GM12892 (cell line): ENCODE measurements at regions not wholly inside any gene's neighbourhood (a gene's known extent, or its start where the extent isn't known, plus 50 kb on each side); places are given as distances from the start of the nearest gene placed in this dataset.

Experiments used
- DNase-seq: peaks from one replicate; pipeline ENCODE4 v3.0.0; 2011; ENCODE audit not compliant: insufficient read length
- FAIRE-seq: peaks from 2 replicates; lab custom pipeline; 2011; peaks lifted over from hg19 to GRCh38; lab: Jason Lieb, UNC
- POLR2A ChIP-seq: IDR thresholded peaks from 2 replicates; pipeline ENCODE4 v1.6.1; 2011; ENCODE audit warnings: low read depth, low read length, control low read depth
- POLR2AphosphoS5 ChIP-seq: IDR thresholded peaks from 2 replicates; pipeline ENCODE4 v1.6.1; 2011; ENCODE audit warnings: low read depth, low read length, control low read depth
- TAF1 ChIP-seq: IDR thresholded peaks from 2 replicates; pipeline ENCODE4 v1.6.1; 2011; ENCODE audit warnings: low read depth, mild to moderate bottlenecking, control low read depth, low read length, borderline replicate concordance

DNA sequence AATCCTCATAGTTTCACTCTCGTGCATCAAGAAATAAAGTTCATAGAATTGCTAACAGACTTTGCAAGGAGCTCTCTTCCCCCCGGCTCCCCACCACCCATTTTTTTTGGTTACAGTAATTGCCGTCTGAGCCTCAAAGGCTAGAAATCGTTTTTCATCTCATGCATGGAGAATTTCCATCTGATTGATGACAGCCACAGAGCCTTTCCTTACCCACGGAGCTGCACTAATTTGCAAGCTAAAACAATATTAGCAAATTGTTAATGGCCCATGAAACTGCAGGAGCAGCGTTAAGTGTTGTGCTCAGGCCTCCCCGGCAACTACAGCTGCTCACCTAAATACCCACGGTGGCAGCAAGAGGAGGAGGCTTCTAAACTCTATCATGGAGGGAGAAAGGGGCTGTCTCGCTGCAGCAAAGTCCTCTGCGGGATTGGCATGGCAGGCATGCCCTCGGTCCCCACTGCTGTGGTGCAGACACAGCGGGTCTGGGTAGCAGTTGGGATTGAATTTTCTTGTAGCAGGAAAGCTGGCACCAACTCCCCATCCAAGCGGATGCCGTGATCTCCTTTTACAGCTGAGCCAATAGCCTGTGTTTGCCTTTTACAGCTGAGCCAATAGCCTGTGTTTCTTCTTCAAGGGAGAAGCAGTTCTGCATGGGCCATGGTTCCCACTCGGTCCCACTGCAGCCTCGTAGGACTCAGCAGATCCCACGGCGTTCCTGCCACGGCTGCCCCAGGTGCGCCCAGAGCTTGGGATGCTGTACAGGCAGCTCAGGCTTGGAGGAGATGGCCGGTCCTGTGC lies 412.3 kb downstream of the BRD1 start:
- no peak for TF ChIP-seq POLR2A
- no peak for TF ChIP-seq POLR2AphosphoS5
- TF ChIP-seq TAF1, result no peak
- FAIRE-seq (no peak), DNase-seq (no peak)

DNA sequence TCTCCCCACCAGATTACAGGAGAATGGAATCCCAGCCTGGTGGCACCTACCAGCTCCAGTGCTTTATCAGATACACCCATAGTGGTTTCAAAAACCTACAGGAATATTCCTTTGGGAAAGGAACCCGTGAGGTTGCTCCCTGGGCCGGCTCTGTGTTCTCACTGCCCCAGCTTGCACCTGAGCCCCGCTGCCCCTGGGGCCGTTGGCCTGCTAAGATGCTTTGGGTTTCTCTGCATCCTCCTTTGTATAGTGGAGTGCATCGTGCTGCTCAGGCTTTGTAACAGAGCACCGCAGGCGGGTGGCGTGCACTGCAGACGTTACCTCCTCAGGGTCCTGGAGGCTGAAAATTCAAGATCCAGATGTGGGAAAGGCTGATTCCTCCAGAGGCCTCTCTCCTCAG lies 414.1 kb downstream of the BRD1 start:
- TF ChIP-seq TAF1 (no peak), POLR2AphosphoS5 (no peak), POLR2A (no peak)
- DNase-seq, result no peak
- FAIRE-seq, result no peak

DNA sequence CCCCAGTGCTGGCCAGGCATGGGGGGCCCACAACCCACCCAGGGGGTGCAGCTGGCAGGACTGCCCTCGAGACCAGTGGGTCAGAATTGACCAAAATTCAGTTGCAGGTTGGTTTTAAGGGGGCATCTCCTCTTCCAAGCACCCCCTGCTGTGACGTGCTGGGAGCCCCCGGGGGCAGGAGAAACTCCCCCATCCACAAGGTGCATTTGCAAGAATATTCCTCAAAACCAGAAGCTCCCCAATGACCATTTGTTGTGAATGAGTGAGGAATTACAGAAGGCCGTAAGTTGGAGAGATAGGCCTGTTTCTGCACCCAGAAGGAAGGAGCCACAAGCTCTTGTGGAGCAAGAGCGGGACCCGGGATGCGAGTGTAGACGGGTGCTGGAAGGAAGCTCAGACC lies 414.5 kb downstream of the BRD1 start:
- TF ChIP-seq POLR2AphosphoS5 (no peak), POLR2A (no peak), TAF1 (no peak)
- FAIRE-seq, result no peak
- no peak for DNase-seq

DNA sequence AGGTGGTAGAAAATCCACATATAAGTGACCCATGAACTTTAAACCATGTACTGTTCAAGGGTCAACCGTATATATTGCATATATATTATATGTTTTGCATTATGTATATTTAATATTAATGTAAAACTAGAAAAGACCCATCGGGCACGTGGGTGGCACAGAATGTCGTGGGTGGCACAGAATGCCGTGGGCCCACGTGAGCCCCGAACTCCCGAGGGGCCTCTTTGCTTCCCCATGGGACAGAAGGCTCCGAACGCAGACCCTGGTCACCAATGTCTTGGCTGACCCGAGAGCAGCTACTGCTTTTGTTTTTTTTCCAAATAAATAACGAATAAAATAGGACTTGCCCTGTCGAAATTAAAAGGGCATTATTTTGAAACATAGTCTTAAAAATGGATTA lies 415.4 kb downstream of the BRD1 start:
- no peak for FAIRE-seq
- TF ChIP-seq TAF1 (no peak), POLR2AphosphoS5 (no peak), POLR2A (no peak)
- DNase-seq, result no peak

DNA sequence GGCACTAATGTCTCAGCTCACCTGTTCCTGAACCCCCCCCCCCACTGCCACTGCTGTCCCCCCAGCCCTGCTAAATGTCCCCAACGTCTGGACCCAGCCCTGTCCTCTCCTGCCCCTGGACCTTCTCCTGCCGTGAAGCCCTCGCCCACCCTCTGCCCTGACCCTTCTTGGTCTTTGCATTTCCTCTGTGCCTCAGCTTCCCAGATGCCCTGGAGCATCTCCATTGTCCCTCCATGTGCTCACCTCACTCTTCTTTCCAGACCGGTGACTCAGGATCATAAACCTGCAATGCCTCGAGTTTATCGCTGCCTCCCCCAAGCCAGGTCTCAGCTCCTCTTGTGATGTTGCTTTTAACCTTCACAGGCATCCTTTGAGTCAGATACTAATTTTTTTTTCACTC lies 416.4 kb downstream of the BRD1 start:
- DNase-seq, result no peak
- FAIRE-seq, result no peak
- TF ChIP-seq POLR2A (no peak), TAF1 (no peak), POLR2AphosphoS5 (no peak)

DNA sequence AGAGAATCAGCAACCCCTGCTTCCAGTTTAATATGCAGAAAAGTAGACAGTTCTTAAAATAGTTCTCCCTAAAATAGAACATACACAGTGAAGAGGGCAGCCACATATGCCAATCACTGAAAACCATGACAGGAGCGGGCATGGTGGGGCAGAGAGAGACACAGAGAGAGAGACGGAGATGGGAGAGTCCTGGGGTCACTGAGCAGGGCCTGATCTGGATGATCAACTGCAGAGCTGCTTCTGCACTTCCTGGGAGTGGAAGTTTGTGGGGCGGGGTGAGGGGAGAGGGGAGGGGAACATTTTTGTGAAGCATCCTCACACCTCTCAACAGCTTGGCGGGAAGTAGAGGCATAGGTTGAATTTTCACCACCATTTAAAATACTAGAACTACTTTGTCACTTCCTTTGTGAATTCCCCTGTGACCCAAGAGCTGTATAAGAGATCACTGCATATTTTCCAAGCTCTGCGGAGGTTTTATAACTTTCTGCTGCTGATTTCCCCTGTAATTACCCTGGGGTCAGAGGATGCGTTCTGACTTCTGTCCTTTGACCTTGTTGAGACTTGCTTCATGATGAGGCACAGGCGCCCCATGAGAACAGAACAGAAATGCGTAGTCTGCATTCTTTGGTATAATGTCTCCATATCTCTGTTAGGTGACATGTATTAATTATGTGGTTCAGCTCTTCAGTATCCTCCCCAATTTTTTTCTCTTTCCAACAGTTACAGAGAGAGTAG lies 419.4 kb downstream of the BRD1 start:
- no peak for TF ChIP-seq POLR2AphosphoS5
- no peak for TF ChIP-seq POLR2A
- no peak for TF ChIP-seq TAF1
- FAIRE-seq (no peak), DNase-seq (no peak)

DNA sequence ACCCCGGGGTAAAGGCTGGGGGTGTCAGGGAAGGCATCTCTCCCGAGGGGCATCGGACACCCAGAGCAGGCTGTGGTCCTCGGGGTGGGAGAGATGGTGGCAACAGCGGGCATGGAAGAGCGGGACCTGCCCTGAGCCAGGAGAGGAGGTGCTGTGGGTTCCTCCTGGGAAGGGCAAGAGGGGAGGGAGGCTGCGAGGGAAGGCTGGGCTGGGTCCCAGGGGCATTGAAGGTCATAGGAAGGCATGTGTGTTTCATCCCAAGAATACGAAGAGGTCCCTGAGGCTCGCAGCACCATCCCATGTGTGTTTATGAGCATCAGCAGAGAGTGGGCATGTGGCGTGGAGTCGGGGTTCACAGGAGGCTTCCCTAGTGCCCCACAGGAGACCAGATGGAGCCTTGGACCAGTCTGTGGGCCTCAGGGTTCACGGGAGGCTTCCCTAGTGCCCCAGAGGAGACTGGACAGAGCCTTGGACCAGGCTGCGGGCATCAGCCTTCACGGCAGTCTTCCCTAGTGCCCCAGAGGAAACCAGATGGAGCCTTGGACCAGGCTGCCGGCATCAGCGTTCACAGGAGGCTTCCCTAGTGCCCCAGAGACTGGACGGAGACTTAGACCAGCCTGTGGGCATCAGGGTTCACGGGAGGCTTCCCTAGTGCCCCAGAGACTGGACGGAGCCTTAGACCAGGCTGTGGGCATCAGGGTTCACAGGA lies 420.6 kb downstream of the BRD1 start:
- DNase-seq (no peak), FAIRE-seq (no peak)
- TF ChIP-seq POLR2A (no peak), POLR2AphosphoS5 (no peak)

DNA sequence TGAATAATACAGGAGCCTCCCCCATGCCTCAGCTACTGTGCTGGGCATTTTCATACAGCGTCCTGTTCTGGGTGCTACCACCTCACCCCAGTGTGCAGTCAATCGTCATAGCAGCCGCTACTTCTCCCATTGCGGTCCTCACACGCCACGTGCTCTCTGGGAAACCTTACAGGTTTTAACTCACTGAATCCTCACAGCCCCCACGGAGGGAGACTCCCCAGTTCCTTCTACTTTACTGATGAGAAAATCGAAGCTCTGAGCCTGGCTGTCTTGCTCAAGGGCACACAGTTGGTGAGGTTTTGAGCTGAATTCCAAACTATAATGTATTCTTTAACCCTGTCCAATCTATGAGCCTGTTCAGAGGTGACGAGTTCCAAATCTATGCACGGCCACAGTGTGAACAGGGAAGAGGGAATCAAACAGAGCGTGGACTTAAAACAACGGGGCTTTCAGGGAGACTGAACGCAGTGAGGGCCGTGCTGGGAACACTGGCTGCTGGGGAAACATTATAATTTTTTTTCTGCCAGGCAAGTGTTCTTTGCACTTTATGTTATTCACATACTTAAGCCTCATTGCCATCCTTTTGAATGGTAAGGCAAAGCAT lies 421.5 kb downstream of the BRD1 start:
- DNase-seq (no peak), FAIRE-seq (no peak)
- TF ChIP-seq POLR2AphosphoS5 (no peak), TAF1 (no peak), POLR2A (no peak)

DNA sequence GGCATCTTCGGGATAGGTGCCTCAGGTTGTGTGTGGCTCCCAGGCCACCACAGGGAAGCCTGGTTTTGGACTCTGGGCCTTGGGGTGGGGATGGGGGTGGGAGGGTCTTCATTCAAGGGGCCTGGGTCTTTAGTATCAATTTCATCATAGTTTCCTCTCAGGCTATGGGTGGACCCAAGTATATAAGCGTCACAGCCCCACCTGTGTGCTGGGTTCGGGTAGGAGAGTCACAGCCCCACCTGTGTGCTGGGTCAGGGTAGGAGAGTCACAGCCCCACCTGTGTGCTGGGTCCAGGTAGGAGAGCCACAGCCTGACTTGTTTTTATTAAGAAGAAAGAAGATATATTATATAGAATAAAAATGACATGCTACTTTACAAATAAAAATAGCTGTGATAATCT lies 422.1 kb downstream of the BRD1 start:
- no peak for DNase-seq
- TF ChIP-seq TAF1, result no peak
- TF ChIP-seq POLR2AphosphoS5, result no peak
- TF ChIP-seq POLR2A, result no peak
- no peak for FAIRE-seq

DNA sequence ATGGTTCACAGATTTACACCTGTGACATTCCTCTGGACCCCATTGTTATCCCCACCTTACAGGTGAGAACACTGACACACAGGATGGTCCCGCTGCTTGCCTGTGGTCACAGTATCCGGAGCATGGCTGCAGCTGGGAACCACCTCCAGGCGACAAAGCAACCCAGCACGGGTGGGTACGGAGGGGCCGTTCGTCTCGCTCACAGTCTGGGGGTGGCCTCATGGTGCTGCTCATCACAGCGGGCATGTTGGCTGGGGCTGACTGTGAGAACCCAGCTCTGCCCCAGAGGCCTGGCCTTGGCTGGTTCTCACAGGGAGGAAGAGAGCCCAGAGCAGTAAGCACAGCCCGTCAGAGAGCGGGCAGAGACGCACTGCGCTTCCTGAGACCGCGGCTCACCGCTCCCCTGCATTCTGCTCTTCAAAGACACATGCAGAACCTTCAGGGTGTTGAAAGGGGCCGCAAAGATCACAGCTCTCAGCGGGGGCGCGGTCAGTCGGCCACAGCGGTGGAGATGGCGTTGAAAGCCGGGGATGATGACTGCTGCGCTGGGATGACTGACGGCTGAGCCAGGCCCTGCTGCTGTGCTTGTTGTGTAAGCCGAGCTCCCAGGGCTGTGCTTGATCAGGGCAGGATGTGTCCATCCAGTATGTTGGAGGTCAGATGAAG lies 423.0 kb downstream of the BRD1 start:
- DNase-seq (no peak), FAIRE-seq (no peak)
- TF ChIP-seq POLR2AphosphoS5 (no peak), POLR2A (no peak), TAF1 (no peak)
